T1000 (cell line): ENCODE measurements at regions not wholly inside any gene's neighbourhood (a gene's known extent, or its start where the extent isn't known, plus 50 kb on each side); places are given as distances from the start of the nearest gene placed in this dataset.
"Not testable (repeated sequence)": the region's sequence is repeated elsewhere in the genome, so short reads cannot be mapped to it uniquely, and the experiment has no call there.

ENCODE experiments used
- DNase-seq: peaks from one replicate; lab custom pipeline; 2025; ENCODE audit warnings: mixed read lengths; lab: John Stamatoyannopoulos, UW

GRCh38 chrX:1852082-1852481, 237.2 kb downstream of the ASMT start:
- no peak for DNase-seq

DNA sequence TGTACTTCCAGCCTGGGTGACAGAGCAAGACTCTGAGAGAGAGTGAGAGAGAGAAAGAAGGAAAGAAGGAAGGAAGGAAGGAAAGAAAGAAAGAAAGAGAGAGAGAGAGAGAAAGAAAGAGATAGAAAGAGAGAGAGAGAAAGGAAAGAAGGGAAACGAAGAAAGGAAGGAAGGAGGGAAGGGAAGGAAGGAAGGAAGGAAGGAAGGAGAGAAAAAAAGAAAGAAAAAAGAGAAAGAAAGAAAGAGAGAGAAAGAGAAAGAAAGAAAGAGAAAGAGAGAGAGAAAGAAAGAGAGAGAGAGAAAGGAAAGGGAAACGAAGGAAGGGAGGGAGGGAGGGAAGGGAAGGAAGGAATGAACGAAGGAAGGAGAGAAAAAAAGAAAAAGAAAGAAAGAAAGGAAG, 238.6 kb downstream of the ASMT start:
- no peak for DNase-seq

DNA sequence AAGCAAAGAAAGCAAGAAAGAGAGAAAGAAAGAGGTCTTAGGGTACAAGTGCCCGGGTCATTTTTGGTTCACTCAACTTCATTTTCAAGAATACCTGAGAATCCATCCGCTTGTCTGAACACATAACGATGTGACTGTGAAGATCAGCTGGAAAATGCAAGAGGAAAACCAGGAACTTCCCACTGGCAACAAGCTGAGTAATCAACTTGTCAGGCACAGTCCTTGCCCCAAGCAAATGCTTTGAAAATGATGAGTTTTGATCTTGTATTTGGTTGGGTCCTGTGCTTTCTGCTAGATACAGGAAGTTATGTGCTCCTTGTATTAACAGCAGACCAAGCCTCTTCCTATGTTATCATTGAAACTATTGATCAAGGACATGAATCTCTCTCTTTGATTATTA, 239.1 kb downstream of the ASMT start:
- DNase-seq, result no peak

GRCh38 chrX:1854861-1855260, 240.0 kb downstream of the ASMT start:
- not testable (repeated sequence) for DNase-seq

DNA sequence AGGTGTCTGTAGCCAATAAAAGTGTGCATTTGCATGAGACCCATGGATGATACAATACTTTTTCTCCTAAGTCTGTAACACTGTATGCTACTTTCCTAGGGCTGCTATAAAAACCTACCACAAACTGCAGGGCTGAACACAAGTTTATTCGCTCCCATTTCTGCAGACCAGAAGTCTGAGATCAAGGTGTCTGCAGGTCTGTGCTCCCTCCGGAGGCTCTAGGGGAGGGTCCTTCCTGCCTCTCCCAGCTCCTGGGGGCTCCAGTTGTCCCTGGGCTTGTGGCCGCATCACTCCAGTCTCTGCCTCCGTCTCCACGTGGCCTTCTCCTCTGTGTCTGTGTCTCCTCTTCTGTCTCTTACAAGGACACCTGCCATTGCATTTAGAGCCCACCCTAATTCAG, 244.4 kb downstream of the ASMT start:
- DNase-seq, result not testable (repeated sequence)

DNA sequence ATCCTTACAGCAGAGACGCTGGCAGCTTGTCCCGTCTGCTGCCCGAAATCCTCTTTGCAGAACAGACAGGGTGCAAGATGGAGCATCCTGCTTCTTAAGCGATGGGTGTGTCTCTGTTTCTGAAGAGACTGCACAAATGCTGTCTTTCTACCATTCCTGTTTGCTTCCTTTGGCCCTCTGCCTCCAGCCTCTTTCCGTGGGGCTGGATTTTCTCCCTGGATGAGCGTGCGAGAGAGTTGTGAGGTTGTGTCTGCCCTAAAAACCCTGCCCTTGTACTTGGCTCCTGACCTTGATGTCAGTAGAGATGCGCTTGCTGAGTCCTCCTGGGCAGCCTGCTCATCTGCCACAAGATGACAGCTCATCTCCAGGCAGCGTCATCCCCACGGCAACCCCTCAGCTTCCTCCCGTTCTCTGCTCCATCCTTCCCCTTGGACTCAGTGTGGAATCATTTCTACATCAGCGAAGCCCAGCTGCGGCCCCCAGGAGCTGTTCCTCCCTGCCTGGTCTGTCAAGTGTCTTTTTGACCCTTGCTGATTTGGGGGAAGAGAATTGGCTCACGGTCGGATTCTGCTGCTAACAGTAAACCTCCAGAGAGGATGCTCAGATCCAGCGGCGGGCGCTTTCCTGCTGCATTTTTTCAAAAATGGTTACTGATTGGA, 246.2 kb downstream of the ASMT start:
- no peak for DNase-seq

DNA sequence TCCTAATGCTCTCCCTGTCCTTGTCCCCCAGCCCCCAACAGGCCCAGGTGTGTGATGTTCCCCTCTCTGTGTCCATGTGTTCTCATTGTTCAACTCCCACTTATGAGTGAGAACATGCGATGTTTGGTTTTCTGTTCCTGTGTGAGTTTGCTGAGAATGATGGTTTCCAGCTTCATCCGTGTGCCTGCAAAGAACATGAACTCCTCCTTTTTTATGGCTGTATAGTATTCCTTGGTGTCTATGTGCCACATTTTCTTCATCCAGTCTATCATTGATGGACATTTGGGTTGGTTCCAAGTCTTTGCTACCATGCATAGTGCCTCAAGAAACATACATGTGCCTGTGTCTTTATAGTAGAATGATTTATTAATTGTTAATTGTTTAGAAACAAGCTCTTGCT, 249.1 kb downstream of the ASMT start:
- not testable (repeated sequence) for DNase-seq

DNA sequence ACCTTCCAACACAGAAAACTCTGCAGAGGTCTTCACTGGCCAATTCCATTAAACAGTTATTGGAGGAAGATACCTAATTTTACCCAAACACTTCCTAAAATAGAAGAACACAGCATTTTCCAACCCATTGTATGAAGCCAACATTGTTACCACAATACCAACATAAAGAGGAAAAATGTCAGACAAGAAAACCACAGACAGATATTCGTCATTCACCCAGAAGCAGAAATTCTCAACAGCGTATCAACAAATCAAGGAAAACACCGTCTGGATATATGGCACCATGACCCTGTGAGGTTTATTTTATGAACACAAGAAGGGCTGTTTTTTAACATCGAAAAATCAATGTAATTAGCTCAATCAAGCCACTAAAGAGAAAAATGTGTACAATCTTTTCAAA, 255.6 kb downstream of the ASMT start:
- DNase-seq, result no peak

DNA sequence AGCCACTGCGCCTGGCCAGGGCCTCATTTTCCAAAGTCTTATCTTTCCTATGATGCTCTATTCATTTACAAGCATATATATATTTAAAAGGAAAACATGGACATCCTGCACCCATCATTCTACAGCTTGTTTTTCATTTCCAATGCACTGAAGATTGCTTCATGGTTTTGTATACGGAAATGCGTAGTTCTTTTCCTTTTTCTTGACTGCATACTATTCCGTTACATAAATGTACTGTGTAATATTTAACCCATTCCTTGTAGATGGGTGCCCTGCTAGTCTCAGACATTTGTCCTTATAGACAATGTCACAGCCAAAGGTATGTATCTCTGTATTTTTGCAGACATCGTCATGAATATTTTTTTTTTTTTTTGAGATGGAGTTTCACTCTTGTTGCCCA, 257.0 kb downstream of the ASMT start:
- DNase-seq, result no peak

DNA sequence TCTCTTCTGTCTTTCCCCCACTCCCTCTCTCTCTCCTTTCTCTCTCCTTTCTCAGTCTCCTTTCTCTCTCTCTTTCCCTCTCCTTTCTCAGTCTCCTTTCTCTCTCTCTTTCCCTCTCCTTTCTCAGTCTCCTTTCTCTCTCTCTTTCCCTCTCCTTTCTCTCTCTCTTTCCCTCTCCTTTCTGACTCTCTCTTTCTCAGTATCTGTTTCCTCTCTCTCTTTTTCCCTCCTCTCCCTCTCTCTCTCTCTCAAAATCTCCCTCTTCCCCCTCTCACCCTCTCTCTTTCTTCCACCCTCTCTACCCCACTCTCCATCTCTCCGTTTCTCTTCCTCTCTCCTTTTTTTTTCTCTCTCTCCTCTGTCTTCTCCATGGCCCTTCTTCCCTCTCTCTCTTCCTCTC, 258.8 kb downstream of the ASMT start:
- no peak for DNase-seq

GRCh38 chrX:1874416-1874815, 259.6 kb downstream of the ASMT start:
- no peak for DNase-seq

DNA sequence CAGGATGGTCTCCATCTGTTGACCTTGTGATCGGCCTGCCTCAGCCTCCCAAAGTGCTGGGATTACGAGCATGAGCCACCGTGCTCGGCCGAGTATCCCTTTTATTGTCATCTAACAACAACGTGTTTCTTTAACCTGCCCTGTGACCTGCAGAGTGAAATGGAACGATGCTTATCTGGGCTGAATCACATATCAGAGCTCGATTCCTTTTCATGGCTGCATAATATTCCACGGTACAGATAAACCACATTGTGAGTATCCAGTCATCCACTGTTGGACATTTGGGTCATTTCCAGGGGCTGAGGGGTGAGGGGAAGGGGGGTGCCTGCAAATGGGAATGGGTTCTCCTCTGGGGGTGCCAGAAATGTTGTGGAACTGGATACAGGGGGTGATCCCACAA, 260.0 kb downstream of the ASMT start:
- DNase-seq, result no peak

DNA sequence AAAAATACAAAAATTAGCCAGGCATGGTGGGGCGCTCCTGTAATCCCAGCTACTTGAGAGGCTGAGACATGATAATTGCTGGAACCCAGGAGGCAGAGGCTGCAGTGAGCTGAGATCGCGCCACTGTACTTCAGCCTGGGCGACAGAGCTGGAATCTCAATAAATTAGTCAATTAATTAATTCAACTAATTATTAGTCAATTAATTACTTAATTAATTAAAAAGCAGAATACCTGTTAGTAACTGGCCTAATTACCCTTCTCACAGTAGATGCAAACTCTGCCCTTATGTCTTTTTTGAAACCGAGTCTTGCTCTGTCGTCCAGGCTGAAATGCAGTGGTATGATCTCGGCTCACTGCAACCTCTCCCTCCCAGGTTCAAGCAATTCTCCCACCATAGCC, 261.2 kb downstream of the ASMT start:
- no peak for DNase-seq

DNA sequence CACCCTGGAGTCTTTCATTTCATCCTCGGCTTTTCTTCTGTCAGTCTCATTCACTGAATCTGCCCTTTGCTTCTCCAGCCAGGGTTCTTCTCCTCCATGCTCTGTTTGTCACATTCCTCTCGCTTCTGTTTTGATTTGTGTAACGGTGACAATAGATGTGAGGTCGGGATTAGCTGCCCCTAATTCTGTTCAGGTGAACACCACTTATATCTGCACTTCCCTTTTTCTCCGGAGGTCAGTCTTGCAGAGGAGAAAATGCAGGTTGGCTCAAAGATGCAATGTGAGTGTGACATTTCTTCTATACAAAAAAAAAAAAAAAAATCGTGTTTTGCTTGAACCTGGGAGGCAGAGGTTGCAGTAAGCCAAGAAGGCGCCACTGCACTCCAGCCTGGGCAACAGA, 262.9 kb downstream of the ASMT start:
- no peak for DNase-seq

- not testable (repeated sequence) for DNase-seq
These were observed 266.3 kb downstream of the ASMT start for GRCh38 chrX:1880884-1881817.

GRCh38 chrX:1883772-1884171, 268.9 kb downstream of the ASMT start:
- peak; percentile 41 for DNase-seq

GRCh38 chrX:1884446-1884845, 269.6 kb downstream of the ASMT start:
- DNase-seq, result peak; percentile 1

DNA sequence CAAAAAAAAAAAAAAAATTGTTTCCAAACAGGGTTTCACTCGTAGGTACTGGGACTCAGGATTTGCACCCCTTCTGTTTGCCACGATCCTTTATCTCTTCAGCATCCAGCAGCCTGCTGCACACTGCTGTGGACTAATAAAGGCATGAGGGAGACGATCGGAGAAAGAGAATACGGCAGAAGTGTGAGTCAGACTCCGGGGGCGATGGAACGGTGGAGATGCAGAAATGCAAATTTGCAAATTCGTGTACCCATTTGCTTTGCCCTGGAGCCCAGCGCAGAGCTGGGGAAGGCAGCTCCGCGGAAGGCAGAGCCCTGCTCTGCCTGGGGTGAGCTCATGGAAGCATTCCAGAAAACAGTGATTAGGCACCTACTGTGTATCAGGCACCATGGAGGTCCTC, 270.3 kb downstream of the ASMT start:
- no peak for DNase-seq

DNA sequence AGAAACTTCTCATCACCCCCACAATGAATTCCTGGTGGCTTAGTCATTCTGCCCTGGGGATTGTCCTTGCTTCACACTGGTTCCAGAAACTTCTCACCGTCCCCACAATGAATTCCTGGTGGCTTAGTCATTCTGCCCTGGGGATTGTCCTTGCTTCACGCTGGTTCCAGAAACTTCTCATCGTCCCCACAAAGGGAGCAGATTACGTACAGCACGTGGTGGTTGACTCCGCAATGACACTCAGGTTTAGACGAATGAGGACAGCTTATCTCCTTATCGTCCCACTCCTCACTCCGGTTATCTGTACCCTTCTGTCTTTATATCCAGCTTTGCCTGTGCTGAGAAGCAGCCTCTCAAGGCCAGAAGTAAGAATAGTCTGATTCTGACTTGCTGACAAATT, 273.4 kb downstream of the ASMT start:
- peak; percentile 58 for DNase-seq

DNA sequence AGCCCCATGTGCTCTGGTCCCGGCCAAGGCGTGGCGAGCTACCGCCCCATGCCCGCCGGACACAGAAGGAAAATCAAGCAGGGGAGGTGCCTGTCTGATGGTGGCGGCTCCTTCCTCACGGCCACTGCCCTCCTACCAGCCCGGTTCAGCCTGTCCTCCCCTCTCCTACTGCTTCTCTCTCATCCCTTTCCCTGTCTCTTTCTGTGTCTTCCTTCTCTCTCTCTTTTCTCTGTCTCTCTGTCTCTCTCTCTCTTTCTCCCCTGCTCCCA, 279.1 kb downstream of the ASMT start:
- DNase-seq, result no peak

DNA sequence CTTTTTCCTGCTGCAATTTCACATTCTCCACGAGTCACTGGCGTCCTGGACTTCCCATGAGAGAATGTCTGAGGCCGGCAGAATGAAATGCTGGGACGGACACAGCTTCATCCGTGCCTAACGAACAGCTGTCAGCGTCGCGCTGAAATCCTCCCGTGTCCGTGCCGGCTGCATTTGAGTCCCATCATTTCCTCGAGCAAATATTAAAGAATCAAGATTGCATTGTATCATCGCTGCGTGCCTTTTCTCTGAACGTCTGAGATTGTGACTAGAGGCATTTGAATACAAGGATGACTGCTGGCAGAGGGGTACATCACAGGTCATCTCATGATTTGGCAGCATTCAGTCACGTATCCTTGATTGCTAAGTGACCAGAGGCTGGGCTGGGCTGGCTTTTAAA, 279.9 kb downstream of the ASMT start:
- no peak for DNase-seq

DNA sequence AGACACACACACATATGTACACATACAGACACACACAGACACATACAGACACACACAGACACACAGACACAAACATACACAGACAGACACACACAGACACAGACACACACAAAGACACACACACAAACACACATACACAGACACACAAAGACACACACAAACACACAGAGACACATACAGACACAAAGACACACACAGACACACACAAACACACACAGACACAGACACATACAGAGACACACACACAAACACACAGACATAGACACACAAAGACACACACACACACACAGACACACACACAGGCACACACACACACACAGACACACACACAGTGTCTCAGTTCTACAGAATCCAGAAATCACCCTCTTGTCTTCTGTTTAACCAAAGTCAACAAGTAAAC, 280.7 kb downstream of the ASMT start:
- DNase-seq, result no peak

DNA sequence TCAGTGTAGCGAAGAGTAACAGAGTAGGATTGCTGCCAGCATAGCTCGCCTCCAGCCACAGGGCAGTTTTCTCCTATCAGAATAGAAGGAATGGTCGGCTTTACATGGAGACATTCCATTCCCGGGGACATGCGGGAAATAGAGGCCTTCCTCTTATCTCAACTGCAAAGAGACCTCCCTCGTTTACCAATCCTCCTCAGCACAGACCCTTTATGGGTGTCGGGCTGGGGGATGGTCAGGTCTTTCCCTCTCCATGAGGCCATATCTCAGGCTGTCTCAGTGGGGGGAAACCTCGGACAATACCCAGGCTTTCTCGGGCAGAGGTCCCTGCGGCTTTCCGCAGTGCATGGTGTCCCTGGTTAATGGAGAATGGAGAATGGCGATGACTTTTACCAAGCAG, 285.0 kb downstream of the ASMT start:
- no peak for DNase-seq

- no peak for DNase-seq
These were observed 288.0 kb downstream of the ASMT start for GRCh38 chrX:1902901-1903235.
